ENCODE measurements at regions not wholly inside any gene's neighbourhood (a gene's known extent, or its start where the extent isn't known, plus 50 kb on each side); places are given as distances from the start of the nearest gene placed in this dataset.
"Not testable (repeated sequence)": the region's sequence is repeated elsewhere in the genome, so short reads cannot be mapped to it uniquely, and the experiment has no call there.

- DNase-seq (ENCODE audit: low spot score) = peak; percentile 33
These were observed 107.4 kb downstream of the SPDYE17 start for GRCh38 chr7:76924756-76925155.

- DNase-seq (ENCODE audit: low spot score) = not testable (repeated sequence)
These were observed 113.5 kb downstream of the SPDYE17 start for GRCh38 chr7:76918619-76919018.

- DNase-seq (ENCODE audit: low spot score) = not testable (repeated sequence)
These were observed 117.8 kb downstream of the SPDYE17 start for GRCh38 chr7:76914361-76914760.

GRCh38 chr7:76912011-76912814 is 119.9 kb downstream of the SPDYE17 start:
- DNase-seq (ENCODE audit: low spot score) = not testable (repeated sequence)

- not testable (repeated sequence) for DNase-seq (ENCODE audit: low spot score)
These were observed 127.5 kb downstream of the SPDYE17 start for GRCh38 chr7:76904688-76905087.

GRCh38 chr7:76901944-76902710 is 130.0 kb downstream of the SPDYE17 start:
- not testable (repeated sequence) for DNase-seq (ENCODE audit: low spot score)

GRCh38 chr7:76898807-76899206 is 133.4 kb downstream of the SPDYE17 start:
- not testable (repeated sequence) for DNase-seq (ENCODE audit: low spot score)

- not testable (repeated sequence) for DNase-seq (ENCODE audit: low spot score)
These were observed 135.2 kb downstream of the SPDYE17 start for GRCh38 chr7:76897007-76897406.

GRCh38 chr7:76895696-76896095 is 136.5 kb downstream of the SPDYE17 start:
- not testable (repeated sequence) for DNase-seq (ENCODE audit: low spot score)

GRCh38 chr7:76891771-76892170 is 140.4 kb downstream of the SPDYE17 start:
- not testable (repeated sequence) for DNase-seq (ENCODE audit: low spot score)

- DNase-seq (ENCODE audit: low spot score) = not testable (repeated sequence)
These were observed 152.3 kb downstream of the SPDYE17 start for GRCh38 chr7:76879733-76880288.

GRCh38 chr7:76875760-76876159 is 156.4 kb downstream of the SPDYE17 start:
- not testable (repeated sequence) for DNase-seq (ENCODE audit: low spot score)

GRCh38 chr7:76870504-76870808 is 161.7 kb downstream of the SPDYE17 start:
- not testable (repeated sequence) for DNase-seq (ENCODE audit: low spot score)

- not testable (repeated sequence) for DNase-seq (ENCODE audit: low spot score)
These were observed 164.7 kb downstream of the SPDYE17 start for GRCh38 chr7:76867364-76867889.

- not testable (repeated sequence) for DNase-seq (ENCODE audit: low spot score)
These were observed 168.9 kb downstream of the SPDYE17 start for GRCh38 chr7:76863150-76863773.

GRCh38 chr7:76862241-76862640 is 169.9 kb downstream of the SPDYE17 start:
- not testable (repeated sequence) for DNase-seq (ENCODE audit: low spot score)

- not testable (repeated sequence) for DNase-seq (ENCODE audit: low spot score)
These were observed 172.2 kb downstream of the SPDYE17 start for GRCh38 chr7:76859933-76860332.

GRCh38 chr7:76854631-76855030 is 177.5 kb downstream of the SPDYE17 start:
- not testable (repeated sequence) for DNase-seq (ENCODE audit: low spot score)

- not testable (repeated sequence) for DNase-seq (ENCODE audit: low spot score)
These were observed 179.2 kb downstream of the SPDYE17 start for GRCh38 chr7:76852787-76853584.

- not testable (repeated sequence) for DNase-seq (ENCODE audit: low spot score)
These were observed 179.8 kb downstream of the SPDYE17 start for GRCh38 chr7:76852362-76852761.

- not testable (repeated sequence) for DNase-seq (ENCODE audit: low spot score)
These were observed 180.5 kb downstream of the SPDYE17 start for GRCh38 chr7:76851617-76852016.

Data from D341Med (cell line).